GM12878 (cell line): ENCODE measurements at regions not wholly inside any gene's neighbourhood (a gene's known extent, or its start where the extent isn't known, plus 50 kb on each side); places are given as distances from the start of the nearest gene placed in this dataset.

Experiments
- ATAC-seq: fragments of 200-7000 bp; cut with Tn5 transposase; 3 replicates; pipeline ENCODE4 v1.9.1; 2020; ENCODE audit warnings: mild to moderate bottlenecking, moderate library complexity
- BruUV-seq: library from RNA; stranded (reverse); fragments of 400-500 nt; replicated peaks from 2 replicates; lab custom pipeline; 2021; lab: Mats Ljungman, UMichigan
- CTCF ChIA-PET: fragments of 300-600 bp; sonication (Branson Sonifier 250); formaldehyde crosslinking; extraction: SDS; loops from one replicate; lab custom pipeline; 2021; ENCODE audit warnings: inconsistent platforms; lab: Yijun Ruan, JAX
- POLR2A ChIA-PET: fragments of 350-600 bp; formaldehyde crosslinking; extraction: SDS; loops from one replicate; lab custom pipeline; 2021; ENCODE audit warnings: inconsistent platforms; lab: Charles Lee
- RAD21 ChIA-PET: fragments of 300-600 bp; sonication (Branson Sonifier 250); formaldehyde crosslinking; loops from one replicate; lab custom pipeline; 2023; ENCODE audit warnings: antibody characterized with exemption; ENCODE audit not compliant: unreplicated experiment; lab: Charles Lee
- SMC1A ChIA-PET: fragments of 300-600 bp; sonication (Branson Sonifier 250); formaldehyde crosslinking; loops from one replicate; lab custom pipeline; 2023; ENCODE audit not compliant: unreplicated experiment, uncharacterized antibody; lab: Charles Lee
- DNase-seq: peaks from one replicate; pipeline ENCODE4 v3.0.0-alpha.2; 2011; ENCODE audit warnings: low read depth, low spot score
- FAIRE-seq: peaks from 3 replicates; lab custom pipeline; 2011; peaks lifted over from hg19 to GRCh38; lab: Jason Lieb, UNC
- H2AFZ ChIP-seq: 2 replicates; pipeline ENCODE4 v1.6.0; 2011; ENCODE audit warnings: low read depth, low read length, control low read depth; ENCODE audit not compliant: control insufficient read depth
- H3K27ac ChIP-seq: 2 replicates; pipeline ENCODE4 v1.5.1; 2011; ENCODE audit warnings: control low read depth; ENCODE audit not compliant: control insufficient read depth, insufficient read depth
- H3K27me3 ChIP-seq, 2 experiments: replicated peaks in 1 of 2; 2 replicates each; pipeline versions ENCODE4 v1.6.0 to v1.6.1; 2011; ENCODE audit warnings: low read length in 1 of 2; ENCODE audit not compliant: control insufficient read depth in 2 of 2, insufficient read depth in 2 of 2
- H3K36me3 ChIP-seq, 2 experiments: 2 replicates each; pipeline ENCODE4 v1.5.1; 2011; ENCODE audit warnings: low read length in 1 of 2; ENCODE audit not compliant: control insufficient read depth in 2 of 2, insufficient read depth in 2 of 2
- H3K4me1 ChIP-seq: 2 replicates; pipeline ENCODE4 v1.6.1; 2011; ENCODE audit warnings: mild to moderate bottlenecking, low read length, moderate library complexity, mixed read lengths; ENCODE audit not compliant: control insufficient read depth, insufficient read depth
- H3K4me2 ChIP-seq: 2 replicates; pipeline ENCODE4 v1.6.0; 2011; ENCODE audit warnings: control low read depth; ENCODE audit not compliant: control insufficient read depth, insufficient read depth
- H3K4me3 ChIP-seq: fragments of 200-600 bp; sonication (generic); 2 replicates; pipeline ENCODE4 v1.5.1; 2016
- H3K79me2 ChIP-seq: 2 replicates; pipeline ENCODE4 v1.6.0; 2011; ENCODE audit warnings: low read length; ENCODE audit not compliant: control insufficient read depth, insufficient read depth
- H3K9ac ChIP-seq: 2 replicates; pipeline ENCODE4 v1.8.0; 2011; ENCODE audit warnings: low read length, control low read depth, mixed read lengths; ENCODE audit not compliant: control insufficient read depth, insufficient read depth
- H3K9me3 ChIP-seq: replicated peaks from 3 replicates; pipeline ENCODE4 v1.5.1; 2011; ENCODE audit warnings: mild to moderate bottlenecking, low read length; ENCODE audit not compliant: control insufficient read depth, insufficient read depth
- H4K20me1 ChIP-seq: 2 replicates; pipeline ENCODE4 v1.6.0; 2011; ENCODE audit not compliant: control insufficient read depth, insufficient read depth
- BHLHE40 ChIP-seq, 2 experiments: fragments of 450-650 bp in 1 of 2; IDR thresholded peaks; 2 replicates each; pipeline ENCODE4 v1.6.1; 2011 to 2017; ENCODE audit warnings: low read depth in 2 of 2, borderline replicate concordance in 1 of 2, improper control_type of control experiment in 1 of 2, low read length in 1 of 2, mild to moderate bottlenecking in 1 of 2
- CHD1 ChIP-seq: IDR thresholded peaks from 2 replicates; pipeline ENCODE4 v1.6.1; 2012; ENCODE audit warnings: low read depth, low read length, improper control_type of control experiment
- E2F8 ChIP-seq: fragments of 450-650 bp; IDR thresholded peaks from 2 replicates; pipeline ENCODE4 v1.6.1; 2018; ENCODE audit warnings: mild to moderate bottlenecking, low read depth, moderate library complexity; ENCODE audit not compliant: partially characterized antibody
- EP300 ChIP-seq, 2 experiments: fragments of 150-350 bp in 1 of 2; IDR thresholded peaks; 2 replicates each; pipeline ENCODE4 v1.6.1; 2011 to 2012; ENCODE audit warnings: low read depth in 2 of 2, low read length in 2 of 2, borderline replicate concordance in 1 of 2, improper control_type of control experiment in 1 of 2, inconsistent platforms in 1 of 2; ENCODE audit not compliant: control insufficient read depth in 1 of 2
- FOS ChIP-seq: IDR thresholded peaks from 3 replicates; pipeline ENCODE4 v1.6.1; 2011; ENCODE audit warnings: borderline replicate concordance; ENCODE audit not compliant: insufficient read length; ENCODE audit errors: extremely low read depth
- MEF2B ChIP-seq: fragments of 450-650 bp; IDR thresholded peaks from 2 replicates; pipeline ENCODE4 v1.6.1; 2018; ENCODE audit warnings: mild to moderate bottlenecking, moderate library complexity; ENCODE audit not compliant: partially characterized antibody, poor library complexity, severe bottlenecking
- NFXL1 ChIP-seq: fragments of 450-650 bp; IDR thresholded peaks from 2 replicates; pipeline ENCODE4 v1.6.1; 2017; ENCODE audit warnings: antibody characterized with exemption, mild to moderate bottlenecking, borderline replicate concordance
- NFYA ChIP-seq: IDR thresholded peaks from 2 replicates; pipeline ENCODE4 v1.6.1; 2011; ENCODE audit warnings: low read depth, mild to moderate bottlenecking, low read length, improper control_type of control experiment, borderline replicate concordance
- PAX8 ChIP-seq: fragments of 450-650 bp; IDR thresholded peaks from 2 replicates; pipeline ENCODE4 v1.6.1; 2017; ENCODE audit warnings: mild to moderate bottlenecking, moderate library complexity
- PML ChIP-seq: IDR thresholded peaks from 2 replicates; pipeline ENCODE4 v1.6.1; 2012; ENCODE audit warnings: low read length, inconsistent platforms
- RUNX3 ChIP-seq: IDR thresholded peaks from 2 replicates; pipeline ENCODE4 v1.6.1; 2012; ENCODE audit warnings: low read length, inconsistent platforms
- SIN3A ChIP-seq: IDR thresholded peaks from 2 replicates; pipeline ENCODE4 v1.6.1; 2012; ENCODE audit warnings: low read depth, low read length, improper control_type of control experiment
- SMARCA5 ChIP-seq: fragments of 450-650 bp; IDR thresholded peaks from 2 replicates; pipeline ENCODE4 v1.6.1; 2017; ENCODE audit warnings: mild to moderate bottlenecking
- ZBED1 ChIP-seq: IDR thresholded peaks from 2 replicates; pipeline ENCODE4 v1.6.1; 2016; ENCODE audit warnings: borderline replicate concordance
- ZNF24 ChIP-seq: fragments of 450-650 bp; IDR thresholded peaks from 2 replicates; pipeline ENCODE4 v1.6.1; 2017; ENCODE audit warnings: antibody characterized with exemption, mild to moderate bottlenecking
- ZZZ3 ChIP-seq: IDR thresholded peaks from 2 replicates; pipeline ENCODE4 v1.6.1; 2011; ENCODE audit warnings: low read depth; ENCODE audit not compliant: control insufficient read depth, insufficient read length
- WGBS: methylation state at CpG from one replicate; pipeline ENCODE4 v1.1.6; 2016; ENCODE audit warnings: low lambda C conversion rate; ENCODE audit not compliant: insufficient replicate concordance, insufficient coverage; ENCODE audit errors: missing lambda C conversion rate; 5-methylcytosine and 5-hydroxymethylcytosine counted together
- in situ Hi-C: fragments of 300-500 bp; cut with MboI; formaldehyde crosslinking; loops from 9 replicates; pipeline ENCODE4 v1.14.3; 2018; ENCODE audit warnings: mixed read lengths
- intact Hi-C: fragments of 100-400 bp; cut with micrococcal nuclease; formaldehyde crosslinking; loops from one replicate; pipeline ENCODE4 v1.14.2; 2022; ENCODE audit not compliant: unreplicated experiment
- TF ChIP-seq, protein P1 (sequence below): fragments of 450-650 bp; IDR thresholded peaks from 2 replicates; pipeline ENCODE4 v1.6.1; 2017; ENCODE audit warnings: antibody characterized with exemption, mild to moderate bottlenecking, moderate library complexity

GRCh38 chr22:26830837-26831236 is 173.4 kb downstream of the MIAT start:
- ATAC-seq: no peak
- no peaks in the 10 kb centered on the region for H3K27me3 ChIP-seq
- DNase-seq: no peak
- WGBS: 33% methylated on average over 4 of the region's 4 CpGs
- POLR2A ChIA-PET: no interaction called here
- H3K4me2 ChIP-seq: no peak overlapping the region
- RAD21 ChIA-PET: no interaction called here
- SMC1A ChIA-PET: interaction anchor here (0.9 kb wide), 1 partner anchor 156 kb away, joined by 3 read pairs; no protein-coding TSS in a partner anchor
- H4K20me1 ChIP-seq: no peaks in the 10 kb centered on the region
- H3K27ac ChIP-seq: no peak overlapping the region
- intact Hi-C loops (no loop called here), in situ Hi-C loops (no loop called here)
- no TSS peak for BruUV-seq
- CTCF ChIA-PET: interaction anchor here (1.0 kb wide), 1 partner anchor 10 kb away, joined by 3 read pairs; no protein-coding TSS in a partner anchor
- no peaks in the 10 kb centered on the region for H3K9me3 ChIP-seq
- H3K36me3 ChIP-seq: no peaks in the 10 kb centered on the region
- no peak for TF ChIP-seq E2F8
- TF ChIP-seq NFYA: no peak
- TF ChIP-seq MEF2B: no peak
- TF ChIP-seq, protein P1, sequence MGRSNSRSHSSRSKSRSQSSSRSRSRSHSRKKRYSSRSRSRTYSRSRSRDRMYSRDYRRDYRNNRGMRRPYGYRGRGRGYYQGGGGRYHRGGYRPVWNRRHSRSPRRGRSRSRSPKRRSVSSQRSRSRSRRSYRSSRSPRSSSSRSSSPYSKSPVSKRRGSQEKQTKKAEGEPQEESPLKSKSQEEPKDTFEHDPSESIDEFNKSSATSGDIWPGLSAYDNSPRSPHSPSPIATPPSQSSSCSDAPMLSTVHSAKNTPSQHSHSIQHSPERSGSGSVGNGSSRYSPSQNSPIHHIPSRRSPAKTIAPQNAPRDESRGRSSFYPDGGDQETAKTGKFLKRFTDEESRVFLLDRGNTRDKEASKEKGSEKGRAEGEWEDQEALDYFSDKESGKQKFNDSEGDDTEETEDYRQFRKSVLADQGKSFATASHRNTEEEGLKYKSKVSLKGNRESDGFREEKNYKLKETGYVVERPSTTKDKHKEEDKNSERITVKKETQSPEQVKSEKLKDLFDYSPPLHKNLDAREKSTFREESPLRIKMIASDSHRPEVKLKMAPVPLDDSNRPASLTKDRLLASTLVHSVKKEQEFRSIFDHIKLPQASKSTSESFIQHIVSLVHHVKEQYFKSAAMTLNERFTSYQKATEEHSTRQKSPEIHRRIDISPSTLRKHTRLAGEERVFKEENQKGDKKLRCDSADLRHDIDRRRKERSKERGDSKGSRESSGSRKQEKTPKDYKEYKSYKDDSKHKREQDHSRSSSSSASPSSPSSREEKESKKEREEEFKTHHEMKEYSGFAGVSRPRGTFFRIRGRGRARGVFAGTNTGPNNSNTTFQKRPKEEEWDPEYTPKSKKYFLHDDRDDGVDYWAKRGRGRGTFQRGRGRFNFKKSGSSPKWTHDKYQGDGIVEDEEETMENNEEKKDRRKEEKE: no peak
- no peak for TF ChIP-seq PAX8
- TF ChIP-seq CHD1: no peak
- no peak for TF ChIP-seq RUNX3
- TF ChIP-seq SMARCA5: no peak
- no peak for TF ChIP-seq ZBED1
- TF ChIP-seq ZZZ3: no peak
- no peak for TF ChIP-seq BHLHE40 (IDR thresholded peaks at IDR 0.05; ENCODE audit: borderline replicate concordance in 1 of 2, low read depth in 2 of 2, low read length in 1 of 2)
- TF ChIP-seq NFXL1: no peak
- no peak for TF ChIP-seq PML
- TF ChIP-seq SIN3A: no peak
- no peak for TF ChIP-seq FOS
- TF ChIP-seq EP300 (IDR thresholded peaks at IDR 0.05; ENCODE audit: borderline replicate concordance in 1 of 2, control insufficient read depth in 1 of 2, low read depth in 2 of 2, low read length in 2 of 2): no peak
- no peak for TF ChIP-seq ZNF24
- no peaks in the 10 kb centered on the region for H3K79me2 ChIP-seq
- H3K4me1 ChIP-seq: no peaks in the 10 kb centered on the region
- no peak for FAIRE-seq
- H3K9ac ChIP-seq: no peak overlapping the region
- no peak overlapping the region for H2AFZ ChIP-seq
- no peak overlapping the region for H3K4me3 ChIP-seq
